ENCODE measurements at regions not wholly inside any gene's neighbourhood (a gene's known extent, or its start where the extent isn't known, plus 50 kb on each side); places are given as distances from the start of the nearest gene placed in this dataset.
"Not testable (repeated sequence)": the region's sequence is repeated elsewhere in the genome, so short reads cannot be mapped to it uniquely, and the experiment has no call there.

DNA sequence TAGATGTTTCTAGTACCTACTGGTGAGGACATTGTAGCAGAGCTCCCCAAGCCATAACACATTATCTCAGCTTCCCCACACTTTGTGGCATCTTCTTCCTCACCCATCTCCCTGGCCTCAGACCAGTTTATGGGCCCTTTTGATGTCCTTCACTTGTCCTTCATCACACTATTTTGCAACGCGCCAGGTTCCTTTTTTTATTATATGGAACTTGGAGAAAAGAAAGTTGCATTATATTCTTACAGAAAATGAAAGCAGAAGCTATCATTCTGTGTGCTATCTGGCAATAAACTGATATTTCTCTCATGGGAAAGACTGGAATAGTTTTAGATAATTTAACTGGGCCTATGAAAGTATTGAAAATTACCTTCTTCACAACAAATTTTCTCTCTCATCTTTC lies 196.9 kb upstream of the ETV3 start:
- H3K27me3 ChIP-seq (ENCODE audit: insufficient read depth, poor library complexity, severe bottlenecking), result no peaks in the 10 kb centered on the region
- no peak for ATAC-seq (ENCODE audit: low read depth)
- H3K27ac ChIP-seq (ENCODE audit: poor library complexity, severe bottlenecking), result no peak overlapping the region
- H3K36me3 ChIP-seq (ENCODE audit: low read depth), result no peaks in the 10 kb centered on the region
- H3K4me1 ChIP-seq (ENCODE audit: insufficient read depth, poor library complexity, severe bottlenecking), result no peaks in the 10 kb centered on the region
- H3K4me3 ChIP-seq (ENCODE audit: severe bottlenecking), result no peak overlapping the region
- TF ChIP-seq, protein P1, sequence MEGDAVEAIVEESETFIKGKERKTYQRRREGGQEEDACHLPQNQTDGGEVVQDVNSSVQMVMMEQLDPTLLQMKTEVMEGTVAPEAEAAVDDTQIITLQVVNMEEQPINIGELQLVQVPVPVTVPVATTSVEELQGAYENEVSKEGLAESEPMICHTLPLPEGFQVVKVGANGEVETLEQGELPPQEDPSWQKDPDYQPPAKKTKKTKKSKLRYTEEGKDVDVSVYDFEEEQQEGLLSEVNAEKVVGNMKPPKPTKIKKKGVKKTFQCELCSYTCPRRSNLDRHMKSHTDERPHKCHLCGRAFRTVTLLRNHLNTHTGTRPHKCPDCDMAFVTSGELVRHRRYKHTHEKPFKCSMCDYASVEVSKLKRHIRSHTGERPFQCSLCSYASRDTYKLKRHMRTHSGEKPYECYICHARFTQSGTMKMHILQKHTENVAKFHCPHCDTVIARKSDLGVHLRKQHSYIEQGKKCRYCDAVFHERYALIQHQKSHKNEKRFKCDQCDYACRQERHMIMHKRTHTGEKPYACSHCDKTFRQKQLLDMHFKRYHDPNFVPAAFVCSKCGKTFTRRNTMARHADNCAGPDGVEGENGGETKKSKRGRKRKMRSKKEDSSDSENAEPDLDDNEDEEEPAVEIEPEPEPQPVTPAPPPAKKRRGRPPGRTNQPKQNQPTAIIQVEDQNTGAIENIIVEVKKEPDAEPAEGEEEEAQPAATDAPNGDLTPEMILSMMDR (IDR thresholded peaks at IDR 0.05; ENCODE audit: poor library complexity, severe bottlenecking), result no peak
- DNase-seq (ENCODE audit: low spot score), result no peak
- no peaks in the 10 kb centered on the region for H3K9me3 ChIP-seq (ENCODE audit: severe bottlenecking)

DNA sequence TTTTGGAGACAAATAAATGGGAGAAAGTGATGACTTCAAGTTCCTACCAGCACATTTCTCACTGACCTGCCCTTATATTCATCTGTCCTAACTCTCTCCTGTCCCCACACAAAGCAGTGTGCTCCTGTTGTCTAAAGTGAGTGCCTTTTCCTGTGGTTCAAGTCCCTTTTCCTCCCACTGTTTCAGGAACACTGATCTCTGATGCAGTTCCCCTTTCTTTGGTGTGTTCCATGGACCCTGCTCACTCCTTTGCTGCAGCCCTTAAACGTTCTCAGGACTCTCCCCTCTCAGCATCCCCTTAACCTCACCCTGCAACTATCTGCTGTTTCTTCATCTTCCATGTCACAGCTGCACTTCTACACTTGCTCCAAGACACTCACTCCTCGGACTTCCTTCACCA lies 195.8 kb upstream of the ETV3 start:
- H3K4me1 ChIP-seq (ENCODE audit: insufficient read depth, poor library complexity, severe bottlenecking), result no peaks in the 10 kb centered on the region
- TF ChIP-seq, protein P1 (IDR thresholded peaks at IDR 0.05; ENCODE audit: poor library complexity, severe bottlenecking), result no peak
- no peak for ATAC-seq (ENCODE audit: low read depth)
- no peak overlapping the region for H3K27ac ChIP-seq (ENCODE audit: poor library complexity, severe bottlenecking)
- no peaks in the 10 kb centered on the region for H3K9me3 ChIP-seq (ENCODE audit: severe bottlenecking)
- H3K36me3 ChIP-seq (ENCODE audit: low read depth), result no peaks in the 10 kb centered on the region
- no peak overlapping the region for H3K4me3 ChIP-seq (ENCODE audit: severe bottlenecking)
- DNase-seq (ENCODE audit: low spot score), result no peak
- H3K27me3 ChIP-seq (ENCODE audit: insufficient read depth, poor library complexity, severe bottlenecking), result no peaks in the 10 kb centered on the region

DNA sequence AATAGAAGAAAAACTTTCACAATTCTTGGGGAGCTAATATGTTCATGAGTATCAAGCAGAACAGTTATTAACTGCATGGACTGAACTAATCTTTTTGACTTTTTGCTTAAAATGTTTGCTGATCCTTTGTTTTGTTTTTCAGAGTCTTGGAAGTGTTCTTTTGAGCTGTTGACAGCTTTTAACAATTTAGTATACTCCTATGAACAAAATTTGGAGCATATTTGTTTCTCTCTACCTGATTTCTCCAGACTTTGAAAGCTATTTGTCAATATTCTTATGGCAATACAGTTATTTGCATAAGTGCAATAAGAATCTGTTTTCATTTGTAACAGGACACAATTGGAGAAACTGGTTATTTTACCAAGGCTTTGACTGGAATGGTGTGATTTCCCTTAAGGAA lies 192.0 kb upstream of the ETV3 start:
- DNase-seq (ENCODE audit: low spot score); H3K27ac ChIP-seq (ENCODE audit: poor library complexity, severe bottlenecking); H3K36me3 ChIP-seq (ENCODE audit: low read depth); H3K4me1 ChIP-seq (ENCODE audit: insufficient read depth, poor library complexity, severe bottlenecking); H3K9me3 ChIP-seq (ENCODE audit: severe bottlenecking); ATAC-seq (ENCODE audit: low read depth); H3K4me3 ChIP-seq (ENCODE audit: severe bottlenecking); H3K27me3 ChIP-seq (ENCODE audit: insufficient read depth, poor library complexity, severe bottlenecking): not testable (repeated sequence)

DNA sequence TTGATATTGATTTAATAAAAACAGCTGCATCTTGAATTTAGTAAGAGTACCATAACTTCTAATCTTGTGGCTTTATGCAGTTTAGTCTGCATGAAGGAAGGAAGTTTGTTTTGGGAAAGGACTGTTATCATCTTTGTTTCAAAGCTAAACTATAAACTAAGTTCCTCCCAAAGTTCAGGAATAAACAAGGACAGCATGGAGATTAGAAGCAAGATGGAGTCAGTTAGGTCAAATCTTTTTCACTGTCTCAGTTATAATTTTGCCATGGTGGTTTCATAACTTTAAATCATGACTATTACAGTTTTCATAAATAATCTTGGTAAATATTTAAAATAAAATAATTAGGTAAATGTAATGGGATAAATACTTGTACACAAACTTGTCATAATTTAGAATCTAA lies 189.9 kb upstream of the ETV3 start:
- not testable (repeated sequence) for H3K36me3 ChIP-seq (ENCODE audit: low read depth); ATAC-seq (ENCODE audit: low read depth); H3K27ac ChIP-seq (ENCODE audit: poor library complexity, severe bottlenecking); H3K4me3 ChIP-seq (ENCODE audit: severe bottlenecking); H3K4me1 ChIP-seq (ENCODE audit: insufficient read depth, poor library complexity, severe bottlenecking); H3K27me3 ChIP-seq (ENCODE audit: insufficient read depth, poor library complexity, severe bottlenecking); H3K9me3 ChIP-seq (ENCODE audit: severe bottlenecking); DNase-seq (ENCODE audit: low spot score)

DNA sequence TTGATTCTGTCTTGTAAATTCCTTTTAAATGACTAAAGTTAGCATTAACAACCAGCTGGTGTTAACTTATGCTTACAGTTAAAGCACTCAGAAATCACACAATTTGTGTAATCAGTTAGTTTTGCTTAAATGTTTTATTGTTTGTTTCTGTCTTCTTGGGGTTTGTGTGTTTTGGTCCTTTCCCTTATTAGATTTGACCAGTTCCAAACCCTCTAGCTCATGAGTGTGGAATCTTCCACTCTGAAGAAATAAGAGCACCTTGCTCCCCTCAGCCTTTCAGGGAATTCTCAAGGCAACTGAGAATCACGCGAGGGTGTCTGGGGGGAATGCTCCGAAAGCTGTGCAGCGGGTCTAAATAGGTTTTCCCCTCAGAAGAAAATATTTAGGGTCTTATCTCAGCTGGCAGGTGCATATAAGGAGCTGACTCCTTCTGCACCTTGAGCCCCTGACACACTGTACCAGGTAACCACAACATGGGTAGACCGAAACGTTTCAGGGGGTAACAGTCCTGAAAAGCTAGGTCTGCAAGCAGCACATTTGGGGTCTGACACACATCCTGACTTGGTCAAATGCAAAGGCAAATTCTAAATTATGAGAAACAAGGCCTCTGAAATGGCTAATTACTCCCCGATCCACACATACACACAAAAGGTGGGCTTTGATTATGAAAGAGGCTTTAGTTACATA lies 188.1 kb upstream of the ETV3 start:
- no peak overlapping the region for H3K4me3 ChIP-seq (ENCODE audit: severe bottlenecking)
- H3K27me3 ChIP-seq (ENCODE audit: insufficient read depth, poor library complexity, severe bottlenecking), result peaks cover 8% of the 10 kb centered on the region
- H3K9me3 ChIP-seq (ENCODE audit: severe bottlenecking), result no peaks in the 10 kb centered on the region
- no peaks in the 10 kb centered on the region for H3K36me3 ChIP-seq (ENCODE audit: low read depth)
- TF ChIP-seq, protein P1 (IDR thresholded peaks at IDR 0.05; ENCODE audit: poor library complexity, severe bottlenecking), result no peak
- ATAC-seq (ENCODE audit: low read depth) (no peak), DNase-seq (ENCODE audit: low spot score) (no peak)
- no peak overlapping the region for H3K27ac ChIP-seq (ENCODE audit: poor library complexity, severe bottlenecking)
- H3K4me1 ChIP-seq (ENCODE audit: insufficient read depth, poor library complexity, severe bottlenecking), result no peaks in the 10 kb centered on the region

DNA sequence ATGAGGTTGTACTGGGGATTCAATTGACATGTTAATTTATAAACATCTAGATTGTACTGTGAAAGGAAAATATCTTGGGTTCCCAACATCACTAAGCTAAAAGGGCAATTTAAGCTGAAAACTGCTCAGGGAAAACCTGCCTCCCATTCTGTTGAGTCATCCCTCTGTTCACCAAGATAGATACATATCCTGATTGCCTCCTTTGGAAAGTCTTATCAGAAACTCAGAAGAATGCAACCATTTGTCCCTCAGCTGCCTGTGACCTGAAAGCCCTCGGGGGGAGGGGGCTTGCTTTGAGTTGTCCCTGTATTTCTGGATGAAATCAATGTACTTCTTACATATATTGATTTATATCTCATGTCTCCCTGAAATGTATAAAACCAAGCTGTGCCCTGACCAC lies 187.0 kb upstream of the ETV3 start:
- DNase-seq (ENCODE audit: low spot score) (no peak), ATAC-seq (ENCODE audit: low read depth) (no peak)
- Histone ChIP-seq H3K27me3 (ENCODE audit: insufficient read depth, poor library complexity, severe bottlenecking) (peaks cover 8% of the 10 kb centered on the region), H3K36me3 (ENCODE audit: low read depth) (no peaks in the 10 kb centered on the region), H3K4me1 (ENCODE audit: insufficient read depth, poor library complexity, severe bottlenecking) (no peaks in the 10 kb centered on the region), H3K27ac (ENCODE audit: poor library complexity, severe bottlenecking) (no peak overlapping the region), H3K4me3 (ENCODE audit: severe bottlenecking) (no peak overlapping the region), H3K9me3 (ENCODE audit: severe bottlenecking) (no peaks in the 10 kb centered on the region)
- TF ChIP-seq, protein P1 (IDR thresholded peaks at IDR 0.05; ENCODE audit: poor library complexity, severe bottlenecking), result no peak

DNA sequence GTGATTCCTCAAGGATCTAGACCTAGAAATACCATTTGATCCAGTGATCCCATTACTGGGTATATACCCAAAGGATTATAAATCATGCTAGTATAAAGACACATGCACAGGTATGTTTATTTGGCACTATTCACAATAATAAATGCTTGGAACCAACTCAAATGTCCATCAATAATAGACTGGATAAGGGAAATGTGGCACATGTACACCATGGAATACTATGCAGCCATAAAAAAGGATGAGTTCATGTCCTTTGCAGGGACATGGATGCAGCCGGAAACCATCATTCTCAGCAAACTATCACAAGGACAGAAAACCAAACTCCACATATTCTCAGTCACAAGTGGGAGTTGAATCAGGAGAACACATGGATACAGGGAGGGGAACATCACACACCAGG lies 183.8 kb upstream of the ETV3 start:
- not testable (repeated sequence) for H3K4me1 ChIP-seq (ENCODE audit: insufficient read depth, poor library complexity, severe bottlenecking); ATAC-seq (ENCODE audit: low read depth); H3K27ac ChIP-seq (ENCODE audit: poor library complexity, severe bottlenecking); H3K9me3 ChIP-seq (ENCODE audit: severe bottlenecking); DNase-seq (ENCODE audit: low spot score); H3K36me3 ChIP-seq (ENCODE audit: low read depth); H3K4me3 ChIP-seq (ENCODE audit: severe bottlenecking); H3K27me3 ChIP-seq (ENCODE audit: insufficient read depth, poor library complexity, severe bottlenecking)

Measured in RWPE2 (cell line).